ENCODE measurements at regions not wholly inside any gene's neighbourhood (a gene's known extent, or its start where the extent isn't known, plus 50 kb on each side); places are given as distances from the start of the nearest gene placed in this dataset.

- TF ChIP-seq, protein P1, sequence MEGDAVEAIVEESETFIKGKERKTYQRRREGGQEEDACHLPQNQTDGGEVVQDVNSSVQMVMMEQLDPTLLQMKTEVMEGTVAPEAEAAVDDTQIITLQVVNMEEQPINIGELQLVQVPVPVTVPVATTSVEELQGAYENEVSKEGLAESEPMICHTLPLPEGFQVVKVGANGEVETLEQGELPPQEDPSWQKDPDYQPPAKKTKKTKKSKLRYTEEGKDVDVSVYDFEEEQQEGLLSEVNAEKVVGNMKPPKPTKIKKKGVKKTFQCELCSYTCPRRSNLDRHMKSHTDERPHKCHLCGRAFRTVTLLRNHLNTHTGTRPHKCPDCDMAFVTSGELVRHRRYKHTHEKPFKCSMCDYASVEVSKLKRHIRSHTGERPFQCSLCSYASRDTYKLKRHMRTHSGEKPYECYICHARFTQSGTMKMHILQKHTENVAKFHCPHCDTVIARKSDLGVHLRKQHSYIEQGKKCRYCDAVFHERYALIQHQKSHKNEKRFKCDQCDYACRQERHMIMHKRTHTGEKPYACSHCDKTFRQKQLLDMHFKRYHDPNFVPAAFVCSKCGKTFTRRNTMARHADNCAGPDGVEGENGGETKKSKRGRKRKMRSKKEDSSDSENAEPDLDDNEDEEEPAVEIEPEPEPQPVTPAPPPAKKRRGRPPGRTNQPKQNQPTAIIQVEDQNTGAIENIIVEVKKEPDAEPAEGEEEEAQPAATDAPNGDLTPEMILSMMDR (conservative IDR thresholded peaks at IDR 0.05; ENCODE audit: low read length) = no peak
- TF ChIP-seq EZH2phosphoT487 (IDR thresholded peaks at IDR 0.05; ENCODE audit: borderline replicate concordance) = no peak
These were observed 413.2 kb downstream of the ACTL7B start for GRCh38 chr9:108442627-108443018.

All from Loucy (cell line).